Activated CD8-positive, alpha-beta memory T cell treated with anti-CD3 and anti-CD28 coated beads, Interleukin-2, amount 50 U/mL, for 1 hour (primary cell): ENCODE measurements at regions not wholly inside any gene's neighbourhood (a gene's known extent, or its start where the extent isn't known, plus 50 kb on each side); places are given as distances from the start of the nearest gene placed in this dataset.

Experiments used
- DNase-seq: peaks from one replicate; pipeline ENCODE4 v3.0.0-alpha.2; 2020; ENCODE audit errors: extremely low read depth

DNA sequence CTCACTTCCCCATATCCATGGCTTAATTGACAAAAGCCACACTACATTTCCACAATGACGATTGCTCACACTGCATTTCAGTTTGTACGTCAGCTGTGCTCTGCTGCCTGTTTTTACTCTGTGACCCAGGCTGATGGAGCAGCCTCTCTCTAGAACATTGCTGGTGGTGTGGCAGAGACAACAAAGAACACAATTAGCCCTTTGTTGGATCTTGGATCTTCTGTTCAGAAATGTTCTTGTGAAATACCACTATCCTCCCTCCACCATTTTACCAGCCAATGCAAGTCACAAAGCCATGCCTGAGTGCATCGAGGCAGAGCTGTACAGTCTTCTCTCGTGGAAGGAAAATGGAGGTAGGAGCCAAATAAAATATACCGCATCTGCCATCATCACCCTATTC is 56.9 kb upstream of the TBC1D5 start:
- DNase-seq, result no peak

DNA sequence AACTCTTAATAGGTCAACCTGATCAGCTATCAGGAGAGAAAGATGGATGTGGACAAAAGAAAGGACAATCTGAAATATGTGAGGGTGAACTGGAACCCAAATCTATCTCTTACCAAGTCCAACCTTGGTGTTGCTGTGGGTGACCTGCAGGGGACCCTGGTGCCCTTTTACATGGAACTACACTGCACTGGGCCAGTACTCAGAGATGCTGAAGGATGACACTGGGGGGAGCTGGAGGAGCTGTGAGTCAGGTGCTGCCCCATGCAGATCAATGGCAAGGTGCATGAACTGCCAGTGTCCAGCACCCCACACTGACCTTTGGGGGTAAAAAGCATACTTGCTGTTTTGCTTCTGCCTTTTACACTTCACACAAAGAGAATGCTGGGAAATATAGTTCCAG is 55.6 kb upstream of the TBC1D5 start:
- DNase-seq, result no peak

DNA sequence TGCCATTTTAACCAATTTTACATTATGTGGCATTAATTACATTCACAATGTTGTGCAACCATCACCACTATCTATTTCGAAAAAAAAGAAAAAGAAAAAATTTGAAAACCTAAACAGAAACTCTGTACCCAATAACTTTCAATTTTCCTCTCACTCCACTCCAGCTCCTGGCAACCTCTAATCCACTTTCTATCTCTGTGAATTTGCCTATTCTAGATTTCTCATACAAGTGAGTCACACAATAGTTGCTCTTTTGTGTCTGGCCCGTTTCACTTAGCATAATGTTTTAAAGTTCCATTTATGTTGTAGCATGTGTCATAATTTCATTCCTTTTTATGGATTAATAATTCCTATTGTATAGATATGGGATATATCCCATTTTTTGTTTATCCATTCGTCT is 53.3 kb upstream of the TBC1D5 start:
- DNase-seq, result no peak

DNA sequence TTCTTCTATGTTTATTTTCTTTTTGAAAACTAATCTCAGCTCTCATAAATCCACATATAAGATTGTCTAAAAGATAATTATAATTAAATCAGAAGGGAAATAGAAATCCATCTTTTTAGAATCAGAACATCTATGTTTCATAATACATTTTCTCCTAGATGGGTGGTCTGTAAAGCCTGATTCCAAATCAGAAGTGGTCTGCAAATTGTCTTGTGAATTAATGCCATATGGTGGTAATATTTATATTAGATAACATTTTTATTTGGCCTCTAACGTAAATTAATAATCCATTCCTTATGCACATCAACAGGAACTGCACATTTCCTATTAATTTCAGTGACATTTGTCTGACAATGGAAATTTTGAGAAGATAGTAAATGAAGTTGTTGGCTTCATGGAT is 52.8 kb upstream of the TBC1D5 start:
- DNase-seq, result no peak

DNA sequence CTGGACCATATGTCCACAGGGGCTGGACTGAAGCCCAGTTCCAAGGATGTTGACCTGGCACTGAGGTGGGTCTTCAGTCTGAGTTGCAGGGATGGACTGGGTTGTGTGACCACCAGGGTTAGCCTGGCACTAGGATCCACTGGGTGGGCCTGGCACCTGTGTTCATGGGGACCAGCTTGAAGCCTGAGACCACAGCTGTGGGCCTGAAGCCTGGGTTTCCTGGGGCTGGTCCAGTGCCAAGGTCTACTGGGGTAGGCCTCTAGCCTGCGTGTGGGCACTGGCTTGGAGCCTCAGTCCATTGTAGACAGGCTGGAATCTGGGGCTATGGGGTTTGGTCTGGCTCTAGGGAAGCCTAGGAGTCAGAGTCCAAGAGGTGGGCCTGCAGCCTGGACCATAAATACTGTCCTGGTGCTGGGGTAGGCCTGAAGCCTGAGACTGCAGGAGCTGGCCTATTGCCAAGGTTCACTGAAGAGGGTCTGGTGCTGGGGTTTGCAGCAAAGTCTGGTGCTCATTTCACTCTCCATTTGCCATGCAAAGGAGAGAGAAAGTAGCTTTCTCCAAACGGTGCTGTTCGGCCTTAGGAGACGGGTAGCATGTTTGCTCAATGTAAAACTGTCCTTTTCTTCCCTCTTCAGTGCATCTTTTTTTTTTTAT is 51.2 kb upstream of the TBC1D5 start:
- DNase-seq, result no peak
